ENCODE measurements at regions not wholly inside any gene's neighbourhood (a gene's known extent, or its start where the extent isn't known, plus 50 kb on each side); places are given as distances from the start of the nearest gene placed in this dataset.

DNA sequence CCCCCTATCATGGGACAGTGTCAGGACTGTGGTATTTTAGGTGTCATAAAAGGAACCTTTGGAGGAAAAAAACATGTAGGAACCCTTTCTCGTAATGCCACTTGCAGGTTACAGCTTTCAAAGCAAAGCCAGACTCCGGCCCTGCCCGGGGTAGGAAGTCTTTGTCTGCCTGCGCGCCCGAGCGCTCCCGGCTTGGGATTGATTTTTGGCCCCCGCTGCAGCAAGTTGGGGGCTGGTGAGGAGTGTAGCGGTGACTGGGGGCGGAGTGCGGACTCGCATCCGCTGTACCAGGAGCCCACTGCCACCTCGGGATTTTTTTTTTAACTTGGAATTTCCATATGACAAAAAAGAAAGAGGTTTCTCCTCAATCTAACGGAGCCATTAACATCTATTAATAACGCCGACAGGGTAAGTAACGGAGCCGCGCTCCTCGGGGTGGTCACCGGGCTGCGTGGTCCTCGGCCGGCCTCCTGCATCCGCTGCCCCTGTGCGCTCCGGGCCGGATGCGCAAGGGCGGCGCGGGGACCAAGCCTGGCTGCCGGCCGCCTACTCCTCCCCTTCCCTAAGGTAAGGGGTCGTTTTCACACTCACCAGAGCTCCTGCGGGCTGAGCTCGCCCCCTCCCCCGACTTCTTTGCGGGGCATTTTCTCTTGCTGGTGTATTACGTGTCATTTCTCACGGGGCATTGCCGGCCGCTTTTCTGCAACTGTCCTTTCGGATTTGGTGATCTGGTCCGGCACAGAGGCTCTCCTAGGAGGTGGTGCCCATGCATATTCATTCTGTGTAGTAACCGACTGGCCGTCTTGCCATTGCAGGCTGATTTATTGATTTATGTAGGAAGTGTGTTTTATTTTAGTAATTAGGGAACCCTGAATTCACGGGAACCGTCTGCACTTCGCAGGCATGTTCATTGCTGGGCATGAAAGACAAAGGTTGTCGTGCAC lies 219.8 kb upstream of the TOPAZ1 start:
- DNase-seq (ENCODE audit: low read depth): no peak

DNA sequence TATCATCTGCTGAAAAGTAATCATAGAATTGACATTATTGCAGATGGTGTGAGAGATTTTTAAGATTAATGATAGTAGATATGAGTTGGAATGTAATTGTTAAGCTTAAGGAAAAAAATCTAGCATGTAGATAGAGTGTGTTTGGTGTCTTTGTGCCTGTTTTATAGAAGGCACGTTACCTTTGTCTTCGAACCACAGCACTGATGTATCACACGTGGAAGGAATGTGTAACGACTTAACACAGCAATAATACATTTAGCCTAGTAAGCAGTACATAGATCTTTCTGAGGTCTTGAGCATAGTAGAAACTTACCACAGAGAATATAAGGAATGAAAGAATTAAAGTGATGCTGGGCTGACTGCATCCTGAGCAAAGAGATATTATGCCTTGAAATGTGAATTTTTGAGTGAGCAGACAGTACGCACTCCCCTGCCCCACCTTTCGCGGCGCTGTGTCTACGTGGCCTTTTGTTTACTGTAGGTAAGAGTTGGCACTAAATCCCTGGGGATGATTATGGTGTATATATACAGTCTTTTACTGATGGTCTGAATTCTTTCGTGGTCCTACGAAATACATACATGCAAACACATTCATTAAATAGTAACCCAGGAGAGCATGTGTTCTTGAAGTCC lies 217.6 kb upstream of the TOPAZ1 start:
- DNase-seq (ENCODE audit: low read depth): no peak

DNA sequence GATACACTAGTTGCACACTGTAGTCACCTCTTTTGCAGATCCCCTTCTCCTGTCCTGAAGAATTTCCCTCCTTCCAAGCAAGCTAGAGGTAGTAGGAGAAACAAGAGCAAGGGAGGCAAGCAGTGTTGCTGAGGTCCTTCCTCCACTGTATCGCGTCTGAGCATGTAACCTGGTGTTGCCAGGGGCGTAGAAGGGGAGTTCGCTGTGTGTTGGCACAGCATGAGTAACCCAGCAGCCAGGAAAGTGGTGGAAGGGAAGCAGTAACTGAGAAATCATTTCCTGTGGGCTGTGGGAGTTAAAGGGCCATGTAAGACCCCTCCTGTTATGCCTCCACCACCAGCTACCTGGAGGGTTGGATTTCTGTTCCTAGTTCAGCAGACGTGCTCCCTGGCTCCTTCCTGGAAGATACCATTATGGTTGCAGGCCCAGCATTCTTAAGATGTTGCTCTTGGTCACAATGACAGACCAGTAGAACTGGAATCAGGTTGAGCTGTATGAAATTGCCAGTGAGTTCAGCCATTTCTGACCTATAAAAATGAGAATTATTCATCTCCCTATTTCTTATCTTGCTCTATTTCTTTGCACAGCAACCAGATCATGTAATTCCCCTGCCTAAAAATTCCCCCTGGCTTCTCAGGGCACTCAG lies 215.3 kb upstream of the TOPAZ1 start:
- no peak for DNase-seq (ENCODE audit: low read depth)

DNA sequence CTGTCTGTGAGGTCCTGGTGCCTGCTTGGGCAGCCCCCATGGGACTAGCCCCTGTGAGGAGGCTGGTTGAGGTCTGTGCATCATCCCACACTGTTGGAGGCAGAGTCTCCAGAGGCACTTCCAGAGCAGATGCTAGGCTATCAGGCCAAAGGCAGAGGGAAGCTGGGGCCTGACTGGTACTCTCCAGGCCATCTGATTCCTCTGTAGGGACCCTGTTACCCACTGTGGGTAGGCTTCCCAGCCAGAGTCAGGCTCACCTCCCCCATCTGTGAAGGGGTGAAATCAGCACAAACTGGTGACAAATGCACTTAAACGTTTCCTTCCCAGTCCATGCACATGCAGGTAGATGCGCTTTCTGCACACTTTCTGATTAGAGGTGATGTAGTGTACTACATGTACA lies 212.6 kb upstream of the TOPAZ1 start:
- DNase-seq (ENCODE audit: low read depth): no peak

DNA sequence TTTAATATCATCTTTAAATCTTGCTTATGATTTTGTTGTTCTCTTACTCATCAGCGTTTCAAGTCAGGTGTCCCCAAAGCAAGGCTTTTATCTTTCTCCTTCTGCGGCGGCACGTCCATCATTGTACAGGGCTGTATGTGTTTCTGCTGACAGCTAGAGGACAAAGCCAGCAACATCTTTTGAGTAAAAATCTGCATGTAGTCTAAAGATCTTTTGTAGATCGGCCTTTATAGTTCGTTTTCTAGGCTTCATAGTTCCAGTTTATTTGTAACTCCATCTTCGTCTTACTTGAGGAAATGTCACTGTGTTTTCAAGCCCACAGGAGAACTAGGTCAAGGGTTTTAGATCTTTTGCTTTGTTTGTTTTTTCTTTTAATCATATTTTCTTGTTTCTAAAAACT lies 211.4 kb upstream of the TOPAZ1 start:
- no peak for DNase-seq (ENCODE audit: low read depth)

DNA sequence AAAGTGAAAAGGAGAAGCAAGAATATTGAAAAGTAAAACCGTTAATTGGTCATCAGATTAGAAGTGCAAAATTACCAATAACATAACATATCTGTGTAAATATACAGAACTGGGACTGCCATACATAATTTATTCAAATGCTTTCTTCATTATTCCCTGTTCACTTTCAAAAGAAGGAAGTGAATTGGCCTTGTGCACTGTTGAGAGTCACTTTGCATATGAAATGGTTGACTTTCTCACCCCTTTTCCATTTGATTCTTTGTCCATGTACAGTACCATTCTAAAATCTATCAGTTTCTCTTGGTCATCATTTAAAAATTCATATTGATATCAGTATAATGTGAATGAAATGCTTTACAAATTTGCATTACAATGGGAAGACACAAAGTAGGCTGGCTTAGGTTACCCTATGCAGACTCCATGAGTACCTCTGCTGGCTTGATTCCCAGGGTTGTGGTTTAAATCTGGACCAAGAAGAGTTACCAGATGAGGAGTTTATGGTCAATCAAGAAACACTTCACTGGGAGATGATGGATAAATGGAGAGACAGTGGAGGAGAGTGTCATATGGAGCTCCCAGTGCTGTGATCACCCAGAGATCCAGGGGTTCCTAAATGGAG lies 210.9 kb upstream of the TOPAZ1 start:
- no peak for DNase-seq (ENCODE audit: low read depth)

DNA sequence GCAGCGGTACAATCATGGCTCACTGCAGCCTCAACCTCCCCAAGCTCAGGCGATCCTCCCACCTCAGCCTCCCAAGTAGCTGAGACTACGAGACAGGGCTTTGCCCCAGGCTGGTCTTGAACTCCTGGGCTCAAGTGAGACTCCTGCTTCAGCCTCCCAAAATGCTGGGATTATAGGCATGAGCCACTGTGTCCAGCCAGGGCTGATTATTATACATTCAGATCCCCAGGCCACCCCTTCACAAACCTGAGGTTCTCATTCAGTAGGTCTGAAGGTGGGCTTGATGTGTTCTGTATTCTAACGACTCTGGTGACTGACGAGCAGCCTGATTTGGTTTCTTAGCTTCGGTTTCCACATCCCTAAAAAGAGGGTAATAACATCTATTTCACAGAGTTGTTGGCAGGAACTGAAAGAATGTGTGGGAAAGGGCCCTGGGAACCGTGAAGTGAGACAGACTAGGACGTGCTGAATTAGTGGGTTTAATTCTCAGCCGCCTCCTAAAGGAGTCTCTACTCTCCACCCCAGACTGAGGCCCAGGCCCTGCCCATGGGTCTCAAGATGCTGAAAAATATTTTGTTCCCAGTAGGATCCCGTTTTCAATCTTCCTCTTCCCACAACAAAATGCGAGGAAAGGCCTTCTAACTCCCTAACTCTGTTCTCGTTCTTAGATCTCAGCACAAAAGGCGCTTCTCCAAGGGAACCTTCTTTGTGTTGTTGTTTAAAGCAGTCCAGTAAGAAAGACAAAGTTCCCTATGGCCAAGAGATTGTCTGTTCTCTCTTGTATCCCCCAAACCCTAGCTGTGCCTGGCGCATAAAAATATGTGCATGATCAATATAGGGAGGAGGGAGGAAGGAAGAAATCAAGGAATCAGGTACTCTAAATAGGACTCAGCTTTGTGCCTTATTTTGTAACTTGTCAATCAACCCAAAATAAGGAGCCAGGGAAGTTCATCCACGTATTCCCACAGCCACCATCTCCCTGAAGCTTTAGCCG lies 210.0 kb upstream of the TOPAZ1 start:
- no peak for DNase-seq (ENCODE audit: low read depth)

DNA sequence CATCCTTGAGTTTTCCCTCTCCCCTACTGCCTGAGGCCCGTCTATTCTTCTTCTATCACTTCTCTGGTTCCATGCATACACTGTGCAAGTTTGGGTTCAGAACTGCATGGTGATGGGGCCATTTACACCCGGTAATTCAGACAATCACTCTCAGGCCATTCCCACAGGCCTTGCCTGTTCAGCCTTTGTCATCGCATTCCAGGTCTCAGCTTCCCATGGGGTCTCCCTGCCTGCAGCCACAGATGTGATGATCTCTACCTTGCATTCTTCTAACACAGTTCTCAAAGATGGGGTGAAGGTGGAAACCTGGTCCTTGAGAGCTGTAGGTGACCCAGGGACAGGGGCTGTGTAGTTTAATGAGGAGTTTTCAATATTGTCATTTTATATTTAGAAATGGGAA lies 209.2 kb upstream of the TOPAZ1 start:
- DNase-seq (ENCODE audit: low read depth): no peak

DNA sequence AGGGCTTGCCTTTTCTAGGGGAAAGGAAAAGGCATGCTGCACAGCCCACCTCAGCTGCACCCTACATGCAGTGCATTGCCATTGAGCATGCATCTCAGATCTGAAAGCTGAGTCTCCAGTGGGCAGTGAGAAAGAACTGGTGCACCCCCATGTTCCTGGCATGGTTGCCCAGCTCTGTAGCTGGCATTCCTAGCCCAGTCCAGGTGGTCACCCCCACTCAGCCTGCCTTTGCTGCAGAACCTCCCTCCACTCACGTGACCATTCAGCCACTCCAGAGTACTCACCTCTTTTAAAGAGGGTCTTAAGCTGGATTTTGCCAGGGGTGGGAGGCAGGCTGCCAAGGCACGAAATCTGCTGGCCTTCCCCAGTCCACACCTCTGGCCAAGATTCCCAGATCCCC lies 208.6 kb upstream of the TOPAZ1 start:
- DNase-seq (ENCODE audit: low read depth): no peak

DNA sequence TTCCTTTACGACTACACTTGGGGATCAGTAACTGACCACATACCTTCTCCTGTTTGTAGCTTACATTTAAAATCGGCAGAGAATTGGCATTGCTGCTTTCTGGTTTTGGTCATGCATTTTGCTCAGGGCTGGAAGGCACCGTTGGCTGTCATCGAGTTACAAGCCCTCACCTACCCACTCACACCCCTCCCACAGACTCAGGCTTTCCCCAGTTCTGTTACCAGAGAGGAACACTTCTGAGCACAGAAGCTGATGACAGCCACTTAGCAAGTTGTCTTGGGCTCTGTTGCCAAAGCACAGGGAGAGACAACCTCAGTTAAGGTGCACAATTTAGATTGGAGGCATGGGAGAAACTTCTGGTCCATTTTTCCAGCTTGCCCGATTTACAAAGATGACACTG lies 204.8 kb upstream of the TOPAZ1 start:
- no peak for DNase-seq (ENCODE audit: low read depth)

DNA sequence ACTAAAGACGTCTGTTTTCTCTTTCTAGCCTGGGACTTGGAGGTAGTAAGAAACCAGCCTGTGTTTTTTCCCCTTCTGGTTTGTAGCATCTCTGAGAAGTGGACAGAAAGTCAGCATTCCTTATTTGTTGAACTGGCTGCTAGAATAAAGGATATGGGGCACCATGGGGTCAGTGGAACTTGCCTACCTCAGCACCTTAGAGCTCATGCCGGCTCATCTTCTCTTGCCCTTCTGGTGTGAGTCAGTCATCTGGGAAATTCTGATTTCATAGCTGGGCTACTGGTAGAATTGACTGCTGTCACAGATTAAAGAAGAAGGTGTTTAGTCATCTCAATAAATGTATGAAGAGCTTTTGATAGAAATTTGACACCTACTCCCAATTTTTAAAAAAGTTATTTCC lies 202.7 kb upstream of the TOPAZ1 start:
- no peak for DNase-seq (ENCODE audit: low read depth)

DNA sequence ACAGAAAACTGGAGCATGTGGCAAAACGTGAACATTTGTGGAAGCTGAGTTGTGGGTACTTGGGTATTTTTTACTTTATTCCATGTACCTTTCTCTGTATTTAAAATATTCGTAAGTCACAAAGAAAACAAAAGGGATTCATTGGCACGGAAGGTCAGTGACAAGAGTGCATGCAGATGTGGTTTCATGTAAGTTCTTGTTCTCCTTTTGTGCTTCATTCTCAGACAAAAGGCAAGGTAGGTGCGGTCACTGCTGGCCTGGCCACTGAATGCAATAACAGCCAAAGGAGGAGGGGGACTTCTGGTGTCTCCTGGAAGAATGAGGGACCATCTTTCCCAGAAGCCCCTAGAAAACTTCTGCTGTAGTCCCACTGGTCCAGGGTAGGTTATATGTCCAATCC lies 200.0 kb upstream of the TOPAZ1 start:
- DNase-seq (ENCODE audit: low read depth): no peak

DNA sequence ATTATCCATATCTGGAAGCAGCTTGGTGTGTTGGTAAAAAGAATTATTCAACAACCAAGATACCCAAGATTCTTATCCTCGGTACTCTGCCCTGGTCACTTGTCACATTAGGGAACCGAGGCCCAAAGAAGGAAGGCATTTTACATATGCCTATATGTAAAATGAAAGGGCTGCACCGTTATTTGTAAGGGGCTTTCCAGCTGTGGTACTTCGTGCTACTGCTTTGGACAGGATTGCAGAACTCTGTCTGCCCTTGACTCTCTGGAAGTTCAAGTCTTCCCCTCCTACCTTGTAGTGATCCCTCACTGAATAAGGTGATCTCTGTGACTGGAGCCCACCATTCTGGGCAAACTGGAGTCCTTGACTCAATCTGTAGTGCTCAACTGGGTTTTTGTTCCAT lies 198.9 kb upstream of the TOPAZ1 start:
- no peak for DNase-seq (ENCODE audit: low read depth)

DNA sequence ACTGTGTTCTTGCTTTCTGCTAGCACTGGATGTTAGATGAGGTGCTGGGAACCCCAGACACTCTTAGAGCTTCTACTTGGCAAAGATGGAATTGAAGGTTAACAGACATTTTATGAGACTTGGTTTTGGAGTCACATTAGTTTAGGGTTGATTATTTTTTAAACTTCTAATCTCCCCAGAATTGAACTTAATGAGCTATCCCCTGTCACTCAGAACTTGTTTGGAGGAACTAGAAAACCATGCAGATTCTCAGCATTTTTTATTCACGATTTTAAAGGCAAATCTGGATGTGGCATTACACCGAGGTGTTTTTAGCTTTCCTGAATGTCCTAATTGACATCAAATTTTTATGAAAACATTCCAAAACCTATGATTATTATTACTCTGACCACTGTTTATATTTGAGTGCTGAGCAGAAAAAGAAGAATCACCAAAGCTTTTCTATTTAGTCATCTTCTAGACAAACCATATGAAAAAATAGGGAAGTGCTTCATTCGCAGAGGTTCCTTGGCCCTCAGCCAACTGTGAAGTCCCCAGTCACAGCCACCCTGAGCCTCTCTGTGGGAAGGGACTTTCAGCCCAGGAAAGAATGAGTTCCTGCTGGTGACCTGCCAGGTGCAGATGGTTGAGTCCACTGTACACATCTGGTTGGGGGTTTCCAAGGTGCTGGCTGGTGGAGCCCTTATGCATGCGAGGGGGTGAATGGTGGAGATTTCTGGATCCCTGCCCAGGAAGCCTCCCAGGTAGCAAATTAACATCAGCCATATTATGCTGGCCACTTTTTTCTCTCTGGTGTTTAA lies 196.0 kb upstream of the TOPAZ1 start:
- no peak for DNase-seq (ENCODE audit: low read depth)

DNA sequence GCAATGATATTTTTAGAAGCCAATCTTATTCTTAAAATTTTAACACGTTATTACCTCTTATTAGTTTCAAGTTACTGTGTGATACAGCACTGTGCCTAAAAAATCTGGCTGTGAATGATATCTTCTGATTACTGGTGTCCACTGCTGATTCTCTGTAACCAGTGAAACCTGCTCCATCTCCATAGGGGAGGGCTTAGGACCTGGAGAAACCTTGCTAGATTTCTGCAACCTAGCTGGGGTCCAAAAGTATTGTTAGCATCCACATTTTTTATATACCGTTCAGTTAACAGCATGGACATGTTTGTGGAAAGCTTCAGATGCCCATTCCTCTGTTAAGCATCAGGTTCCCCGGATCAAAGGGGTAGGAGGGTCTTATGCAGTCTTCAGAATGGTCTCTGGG lies 193.9 kb upstream of the TOPAZ1 start:
- DNase-seq (ENCODE audit: low read depth): no peak

DNA sequence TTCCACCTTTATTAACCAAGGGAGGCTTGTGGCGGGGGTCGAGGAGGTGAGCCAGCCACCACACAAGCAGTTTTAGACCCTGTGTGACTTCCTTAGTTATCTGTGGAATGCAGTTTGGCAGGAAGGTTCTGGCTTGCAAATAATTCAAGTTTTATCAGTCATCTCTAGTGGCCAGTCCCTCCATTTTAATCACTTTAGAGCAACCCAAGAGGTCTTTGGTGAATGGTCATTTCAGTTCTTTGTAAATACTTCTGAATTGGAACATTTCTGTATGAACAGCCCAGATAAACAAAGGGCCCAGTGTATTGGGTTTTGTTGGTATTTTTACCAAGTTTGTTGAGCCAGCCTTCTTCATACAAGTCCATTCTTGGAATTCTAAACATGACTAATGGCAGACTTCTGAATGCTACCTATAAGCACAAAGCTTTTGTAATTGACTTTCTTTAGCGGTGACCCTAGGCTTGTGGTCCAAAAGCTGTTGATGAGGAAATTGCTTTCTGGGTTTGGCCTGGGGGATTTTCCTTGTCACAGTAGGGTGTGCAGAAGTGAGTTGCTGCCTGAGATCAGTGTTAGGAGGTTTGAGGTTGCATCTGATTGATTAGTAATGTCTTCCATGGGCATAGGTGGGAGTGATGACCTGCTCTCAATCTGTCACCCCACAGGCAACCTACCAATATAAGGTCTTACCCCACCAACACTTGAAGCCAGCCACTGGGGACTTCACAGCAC lies 193.3 kb upstream of the TOPAZ1 start:
- DNase-seq (ENCODE audit: low read depth): no peak

DNA sequence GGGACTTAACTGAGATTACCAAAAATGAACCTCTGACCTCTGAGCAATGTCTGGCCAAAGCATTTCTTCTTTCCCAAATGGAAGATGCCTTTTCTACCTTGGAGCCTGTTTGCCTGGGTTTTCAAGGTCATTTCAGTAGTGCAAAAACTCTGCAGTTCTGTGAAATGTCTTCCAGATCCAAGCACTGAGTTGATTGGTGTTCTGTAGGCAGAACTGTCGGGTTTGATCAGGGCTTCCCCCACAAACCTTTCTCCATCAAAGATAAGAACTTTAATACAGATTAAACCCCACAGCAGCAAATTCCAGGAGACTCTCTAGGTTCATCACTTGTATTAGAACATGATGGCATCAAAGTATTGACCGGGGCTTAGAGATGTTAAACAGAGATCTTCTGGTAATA lies 192.7 kb upstream of the TOPAZ1 start:
- DNase-seq (ENCODE audit: low read depth): no peak

DNA sequence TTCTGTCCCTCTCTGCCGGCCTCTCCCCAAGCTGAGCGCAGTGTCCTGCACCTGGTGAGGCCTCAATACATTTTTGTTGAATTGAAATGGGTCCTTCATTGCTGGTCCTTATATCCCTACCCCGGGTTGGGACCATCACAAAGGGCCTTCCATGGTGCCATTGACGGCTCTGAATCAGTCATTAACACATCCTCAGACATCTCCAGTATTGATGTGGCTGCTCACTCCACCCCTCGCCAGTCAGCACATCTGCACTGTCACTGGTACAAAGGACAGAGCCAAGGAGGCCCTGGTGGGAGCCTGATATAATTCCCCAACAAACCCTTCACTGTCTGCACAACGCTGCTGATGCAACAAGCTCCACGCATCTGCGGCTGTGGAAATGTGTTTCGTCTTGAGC lies 191.6 kb upstream of the TOPAZ1 start:
- DNase-seq (ENCODE audit: low read depth): no peak

DNA sequence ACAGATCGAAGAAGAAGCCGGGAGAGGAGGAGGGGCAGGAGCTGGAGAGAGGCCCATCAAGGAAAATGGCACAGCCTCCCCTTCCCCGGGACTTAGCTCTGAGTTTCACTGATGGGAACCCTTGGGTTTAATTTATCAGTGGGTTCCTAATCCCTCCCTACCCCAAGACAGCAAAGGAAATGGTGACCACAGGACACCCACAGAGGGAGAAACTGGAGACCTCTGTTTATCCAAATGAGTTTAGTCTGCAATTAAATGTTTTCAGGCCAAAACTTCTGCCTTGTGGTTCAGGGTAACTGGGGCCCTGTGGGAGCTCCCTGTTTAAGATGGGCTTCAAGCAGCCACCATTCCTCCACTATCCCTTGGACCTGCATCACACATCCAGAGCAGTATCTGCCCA lies 190.8 kb upstream of the TOPAZ1 start:
- DNase-seq (ENCODE audit: low read depth): no peak

DNA sequence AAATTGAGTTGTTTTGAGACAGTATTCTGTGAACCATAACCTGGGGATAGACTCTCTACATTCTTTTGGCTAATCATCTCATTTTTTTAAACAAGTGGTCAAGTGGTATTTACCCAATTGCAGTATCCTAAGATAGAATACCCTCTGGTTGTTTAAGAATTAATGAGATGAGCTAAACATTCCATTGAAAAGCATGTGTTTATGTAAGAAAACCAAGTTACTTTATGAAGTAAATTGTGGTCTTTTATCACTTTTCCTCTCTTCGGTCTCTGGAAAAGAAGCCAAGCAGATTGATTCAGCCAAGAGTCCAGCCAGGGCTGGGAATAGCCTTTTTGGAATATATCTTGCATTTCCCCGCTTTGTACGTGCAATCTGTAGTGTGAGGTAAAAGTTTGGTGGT lies 185.7 kb upstream of the TOPAZ1 start:
- DNase-seq (ENCODE audit: low read depth): no peak
